H9 (cell line): ENCODE measurements at regions not wholly inside any gene's neighbourhood (a gene's known extent, or its start where the extent isn't known, plus 50 kb on each side); places are given as distances from the start of the nearest gene placed in this dataset.

Source experiments
- DNase-seq: peaks from one replicate; pipeline ENCODE4 v3.0.0-alpha.2; 2017
- H2AFZ ChIP-seq: one replicate; pipeline ENCODE4 v1.6.1; 2013; ENCODE audit warnings: mild to moderate bottlenecking, low read length, control low read depth, moderate library complexity
- H2AK5ac ChIP-seq: 2 replicates; pipeline ENCODE4 v1.6.1; 2013; ENCODE audit warnings: low read length, control low read depth, mixed read lengths; ENCODE audit not compliant: insufficient read length
- H2BK120ac ChIP-seq: one replicate; pipeline ENCODE4 v1.6.1; 2013; ENCODE audit warnings: low read depth, mild to moderate bottlenecking, low read length, control low read depth, inconsistent platforms; ENCODE audit not compliant: poor library complexity, severe bottlenecking
- H2BK12ac ChIP-seq: 2 replicates; pipeline ENCODE4 v1.6.1; 2013; ENCODE audit warnings: low read length, control low read depth, mixed read lengths, low read depth; ENCODE audit not compliant: insufficient read length
- H2BK15ac ChIP-seq: 2 replicates; pipeline ENCODE4 v1.6.1; 2013; ENCODE audit warnings: low read depth, low read length, control low read depth
- H2BK20ac ChIP-seq: one replicate; pipeline ENCODE4 v1.6.1; 2013; ENCODE audit warnings: low read depth, mild to moderate bottlenecking, low read length, control low read depth, inconsistent platforms; ENCODE audit not compliant: poor library complexity, severe bottlenecking
- H2BK5ac ChIP-seq: 2 replicates; pipeline ENCODE4 v1.6.1; 2013; ENCODE audit warnings: low read length, control low read depth, mixed read lengths; ENCODE audit not compliant: insufficient read length
- H3K14ac ChIP-seq: 2 replicates; pipeline ENCODE4 v1.6.1; 2013; ENCODE audit warnings: low read length, control low read depth; ENCODE audit not compliant: insufficient read depth
- H3K18ac ChIP-seq: 2 replicates; pipeline ENCODE4 v1.6.1; 2013; ENCODE audit warnings: low read depth, mild to moderate bottlenecking, mixed read lengths, low read length, control low read depth; ENCODE audit not compliant: insufficient read length
- H3K23ac ChIP-seq: 2 replicates; pipeline ENCODE4 v1.6.1; 2013; ENCODE audit warnings: low read length, control low read depth, mixed read lengths, low read depth; ENCODE audit not compliant: insufficient read length
- H3K23me2 ChIP-seq: 2 replicates; pipeline ENCODE4 v1.6.1; 2013; ENCODE audit warnings: low read depth, mild to moderate bottlenecking, mixed read lengths, low read length, control low read depth; ENCODE audit not compliant: insufficient read length, poor library complexity, severe bottlenecking
- H3K27ac ChIP-seq: 2 replicates; pipeline ENCODE4 v1.5.1; 2013; ENCODE audit warnings: low read length, control low read depth, mixed read lengths, low read depth; ENCODE audit not compliant: insufficient read length
- H3K27me3 ChIP-seq: 2 replicates; pipeline ENCODE4 v1.6.1; 2013; ENCODE audit warnings: low read length, control low read depth, inconsistent platforms; ENCODE audit not compliant: insufficient read depth
- H3K4ac ChIP-seq: 2 replicates; pipeline ENCODE4 v1.6.1; 2013; ENCODE audit warnings: low read depth, mild to moderate bottlenecking, control low read depth, inconsistent platforms, low read length, moderate library complexity
- H3K4me1 ChIP-seq: 2 replicates; pipeline ENCODE4 v1.6.1; 2013; ENCODE audit warnings: low read length, control low read depth, inconsistent platforms; ENCODE audit not compliant: insufficient read depth
- H3K4me2 ChIP-seq: 2 replicates; pipeline ENCODE4 v1.6.1; 2013; ENCODE audit warnings: low read length, control low read depth, mixed read lengths; ENCODE audit not compliant: insufficient read length, insufficient read depth
- H3K56ac ChIP-seq: 2 replicates; pipeline ENCODE4 v1.6.1; 2013; ENCODE audit warnings: low read depth, mild to moderate bottlenecking, mixed read lengths, low read length, control low read depth; ENCODE audit not compliant: insufficient read length
- H3K79me1 ChIP-seq: 2 replicates; pipeline ENCODE4 v1.6.1; 2013; ENCODE audit warnings: low read depth, mild to moderate bottlenecking, moderate library complexity, low read length, control low read depth, inconsistent platforms; ENCODE audit not compliant: insufficient read depth, poor library complexity, severe bottlenecking
- H3K79me2 ChIP-seq: 2 replicates; pipeline ENCODE4 v1.6.1; 2013; ENCODE audit warnings: low read length, control low read depth, inconsistent platforms; ENCODE audit not compliant: insufficient read depth
- H3K9ac ChIP-seq: 2 replicates; pipeline ENCODE4 v1.6.1; 2013; ENCODE audit warnings: low read length, control low read depth, mixed read lengths; ENCODE audit not compliant: insufficient read length; ENCODE audit errors: extremely low read depth
- H3K9me3 ChIP-seq: one replicate; pipeline ENCODE4 v1.6.1; 2013; ENCODE audit warnings: low read depth, low read length, inconsistent platforms; ENCODE audit not compliant: control insufficient read depth
- H3T11ph ChIP-seq: one replicate; pipeline ENCODE4 v1.6.1; 2013; ENCODE audit warnings: mild to moderate bottlenecking, low read length, control low read depth, inconsistent platforms
- H4K20me1 ChIP-seq: one replicate; pipeline ENCODE4 v1.6.1; 2013; ENCODE audit not compliant: control insufficient read depth, insufficient read length, insufficient read depth
- H4K5ac ChIP-seq: 2 replicates; pipeline ENCODE4 v1.6.1; 2013; ENCODE audit warnings: low read depth, mild to moderate bottlenecking, mixed read lengths, low read length, control low read depth; ENCODE audit not compliant: insufficient read length
- H4K8ac ChIP-seq: replicated peaks from 2 replicates; pipeline ENCODE4 v1.6.1; 2013; ENCODE audit warnings: low read length, control low read depth, mixed read lengths, low read depth; ENCODE audit not compliant: insufficient read length
- H4K91ac ChIP-seq: 2 replicates; pipeline ENCODE4 v1.6.1; 2013; ENCODE audit warnings: low read depth, mild to moderate bottlenecking, moderate library complexity, mixed read lengths, low read length, control low read depth; ENCODE audit not compliant: insufficient read length
- H3K27ac Mint-ChIP-seq, 3 experiments: 2 replicates in 2 of 3; 3 replicates in 1 of 3; pipeline ENCODE4 v1.8.0; 2020 to 2021; ENCODE audit warnings: mixed read lengths in 3 of 3, mild to moderate bottlenecking in 1 of 3, moderate library complexity in 1 of 3
- H3K27me3 Mint-ChIP-seq: 2 replicates; pipeline ENCODE4 v1.8.0; 2021; ENCODE audit warnings: low read depth, mild to moderate bottlenecking, moderate library complexity, mixed read lengths
- H3K36me3 Mint-ChIP-seq, 3 experiments: 2 replicates in 2 of 3; 3 replicates in 1 of 3; pipeline ENCODE4 v1.8.0; 2020 to 2021; ENCODE audit warnings: low read depth in 3 of 3, mixed read lengths in 3 of 3; ENCODE audit not compliant: insufficient read depth in 1 of 3
- H3K4me1 Mint-ChIP-seq, 2 experiments: 2 replicates each; pipeline ENCODE4 v1.8.0; 2020; ENCODE audit warnings: mixed read lengths in 2 of 2
- H3K4me3 Mint-ChIP-seq, 2 experiments: 2 replicates in 1 of 2; 3 replicates in 1 of 2; pipeline ENCODE4 v1.8.0; 2020 to 2021; ENCODE audit warnings: mild to moderate bottlenecking in 2 of 2, mixed read lengths in 2 of 2, moderate library complexity in 1 of 2
- H3K9me3 Mint-ChIP-seq, 2 experiments: 2 replicates in 1 of 2; 3 replicates in 1 of 2; pipeline ENCODE4 v1.8.0; 2020; ENCODE audit warnings: mild to moderate bottlenecking in 2 of 2, mixed read lengths in 2 of 2, moderate library complexity in 1 of 2
- WGBS: extraction: QIAGEN DNeasy Blood & Tissue Kit; methylation state at CpG from one replicate; pipeline ENCODE4 v1.1.7; 2013; ENCODE audit warnings: missing lambda C conversion rate, low lambda C conversion rate, mixed read lengths; ENCODE audit not compliant: insufficient read length; ENCODE audit errors: extremely low coverage; 5-methylcytosine and 5-hydroxymethylcytosine counted together
- TF ChIP-seq, protein P1 (sequence below): fragments of 200-600 bp; sonication (generic); conservative IDR thresholded peaks from 3 replicates; pipeline ENCODE4 v1.8.0; 2021; ENCODE audit warnings: antibody characterized with exemption, mild to moderate bottlenecking

DNA sequence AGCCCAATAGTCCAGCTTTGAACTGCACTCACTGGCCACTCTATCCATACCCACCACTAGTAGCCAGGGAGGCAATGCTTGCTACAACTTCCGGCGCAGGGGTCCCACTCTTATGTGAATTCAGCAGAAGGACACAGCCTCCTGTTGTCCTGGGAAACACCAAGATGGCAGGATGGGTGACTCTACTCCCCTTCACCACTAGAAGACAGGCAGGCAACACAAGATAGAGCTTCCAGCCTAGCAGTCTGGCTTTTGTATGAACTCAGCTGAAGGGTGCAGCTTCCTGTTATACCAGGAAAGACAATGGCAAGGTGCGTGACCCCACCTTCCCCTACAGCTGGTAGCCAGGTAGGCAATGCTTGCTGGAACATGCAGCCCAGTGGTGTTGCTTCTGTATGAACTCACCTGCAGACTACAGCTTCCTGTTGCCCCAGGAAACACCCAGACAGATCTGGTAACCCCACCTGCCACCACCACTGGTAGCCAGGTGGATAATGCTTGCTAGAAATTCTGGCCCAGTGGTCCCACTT lies 205.2 kb upstream of the KIRREL3 start:
- WGBS = no CpG with 5 or more reads among the region's 3 CpGs
- DNase-seq = no peak
- peaks cover 20 to 33% of the 10 kb centered on the region in 2 experiments for H3K9me3 Mint-ChIP-seq
- no peak overlapping the region for H2BK5ac ChIP-seq
- no peaks in the 10 kb centered on the region for H4K20me1 ChIP-seq
- H3K36me3 Mint-ChIP-seq = peaks cover 0 to 17% (median 0%) of the 10 kb centered on the region in 3 experiments; a peak in 3 of 7 replicates
- no peak overlapping the region for H4K8ac ChIP-seq
- no peaks in the 10 kb centered on the region for H3K79me1 ChIP-seq
- H3K9ac ChIP-seq = no peak overlapping the region
- H3K23me2 ChIP-seq = no peaks in the 10 kb centered on the region
- peak overlapping the region; percentile 31; the same call in 1 of the 2 replicates for H3K14ac ChIP-seq
- H2AFZ ChIP-seq = no peak overlapping the region
- H3K4me1 Mint-ChIP-seq = no peaks in the 10 kb centered on the region
- no peak overlapping the region; the same call in 1 of the 2 replicates for H3K4ac ChIP-seq
- H3K27me3 Mint-ChIP-seq = peaks cover 5% of the 10 kb centered on the region; the same call in 1 of the 2 replicates
- no peak overlapping the region for H3K18ac ChIP-seq
- no peaks in the 10 kb centered on the region for H3K27me3 ChIP-seq
- no peaks in the 10 kb centered on the region for H3K9me3 ChIP-seq
- H3K56ac ChIP-seq = no peak overlapping the region
- no peak overlapping the region for H3T11ph ChIP-seq
- H3K4me3 Mint-ChIP-seq = no peak overlapping the region
- no peaks in the 10 kb centered on the region for H3K4me1 ChIP-seq
- no peak overlapping the region for H2BK12ac ChIP-seq
- H4K91ac ChIP-seq = no peak overlapping the region
- no peak overlapping the region for H3K4me2 ChIP-seq
- no peak overlapping the region for H3K27ac ChIP-seq
- H2BK120ac ChIP-seq = no peak overlapping the region
- H2BK15ac ChIP-seq = no peak overlapping the region
- H2BK20ac ChIP-seq = no peak overlapping the region
- H2AK5ac ChIP-seq = no peak overlapping the region
- H3K79me2 ChIP-seq = no peaks in the 10 kb centered on the region
- H3K27ac Mint-ChIP-seq = no peak overlapping the region
- H4K5ac ChIP-seq = no peak overlapping the region
- no peak overlapping the region for H3K23ac ChIP-seq
- TF ChIP-seq, protein P1, sequence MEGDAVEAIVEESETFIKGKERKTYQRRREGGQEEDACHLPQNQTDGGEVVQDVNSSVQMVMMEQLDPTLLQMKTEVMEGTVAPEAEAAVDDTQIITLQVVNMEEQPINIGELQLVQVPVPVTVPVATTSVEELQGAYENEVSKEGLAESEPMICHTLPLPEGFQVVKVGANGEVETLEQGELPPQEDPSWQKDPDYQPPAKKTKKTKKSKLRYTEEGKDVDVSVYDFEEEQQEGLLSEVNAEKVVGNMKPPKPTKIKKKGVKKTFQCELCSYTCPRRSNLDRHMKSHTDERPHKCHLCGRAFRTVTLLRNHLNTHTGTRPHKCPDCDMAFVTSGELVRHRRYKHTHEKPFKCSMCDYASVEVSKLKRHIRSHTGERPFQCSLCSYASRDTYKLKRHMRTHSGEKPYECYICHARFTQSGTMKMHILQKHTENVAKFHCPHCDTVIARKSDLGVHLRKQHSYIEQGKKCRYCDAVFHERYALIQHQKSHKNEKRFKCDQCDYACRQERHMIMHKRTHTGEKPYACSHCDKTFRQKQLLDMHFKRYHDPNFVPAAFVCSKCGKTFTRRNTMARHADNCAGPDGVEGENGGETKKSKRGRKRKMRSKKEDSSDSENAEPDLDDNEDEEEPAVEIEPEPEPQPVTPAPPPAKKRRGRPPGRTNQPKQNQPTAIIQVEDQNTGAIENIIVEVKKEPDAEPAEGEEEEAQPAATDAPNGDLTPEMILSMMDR = no peak
